CD14-positive monocyte (primary cell): ENCODE measurements at regions not wholly inside any gene's neighbourhood (a gene's known extent, or its start where the extent isn't known, plus 50 kb on each side); places are given as distances from the start of the nearest gene placed in this dataset.

Source experiments
- DNase-seq, 3 donors: peaks; one replicate each; pipeline ENCODE4 v3.0.0-alpha.2; 2011 to 2022
- H2AFZ ChIP-seq: 2 replicates; pipeline ENCODE4 v1.6.0; 2012; ENCODE audit warnings: mild to moderate bottlenecking, low read depth, low read length, inconsistent platforms; ENCODE audit not compliant: insufficient read depth, poor library complexity, severe bottlenecking
- H3K27ac ChIP-seq, 2 donors: 1 replicate in 1 of 2; 2 replicates in 1 of 2; pipeline ENCODE4 v1.5.1; 2012 to 2013; ENCODE audit warnings: low read length in 2 of 2, control low read depth in 1 of 2, inconsistent platforms in 1 of 2, low read depth in 1 of 2, mild to moderate bottlenecking in 1 of 2
- H3K27me3 ChIP-seq, 2 donors: one replicate each; pipeline versions ENCODE4 v1.6.0 to v1.6.1; 2011 to 2013; ENCODE audit warnings: low read length in 2 of 2; ENCODE audit not compliant: control insufficient read depth in 2 of 2, insufficient read depth in 2 of 2
- H3K36me3 ChIP-seq, 2 donors: replicated peaks in 1 of 2; 1 replicate in 1 of 2; 2 replicates in 1 of 2; pipeline versions ENCODE4 v1.5.1 to v1.6.1; 2012 to 2013; ENCODE audit warnings: low read length in 2 of 2, control low read depth in 1 of 2, inconsistent platforms in 1 of 2, mild to moderate bottlenecking in 1 of 2; ENCODE audit not compliant: insufficient read depth in 2 of 2, control insufficient read depth in 1 of 2
- H3K4me1 ChIP-seq, 2 donors: 1 replicate in 1 of 2; 2 replicates in 1 of 2; pipeline versions ENCODE4 v1.5.1 to v1.6.1; 2012 to 2013; ENCODE audit warnings: low read length in 2 of 2, control low read depth in 1 of 2, inconsistent platforms in 1 of 2, mild to moderate bottlenecking in 1 of 2, moderate library complexity in 1 of 2; ENCODE audit not compliant: insufficient read depth in 2 of 2, control insufficient read depth in 1 of 2
- H3K4me2 ChIP-seq: replicated peaks from 2 replicates; pipeline ENCODE3; 2012; ENCODE audit warnings: low read length, moderate library complexity, mild to moderate bottlenecking; ENCODE audit not compliant: poor library complexity, severe bottlenecking; ENCODE audit errors: extremely low read depth
- H3K4me3 ChIP-seq, 3 experiments: fragments of 200-600 bp in 1 of 3; sonication (generic) in 1 of 3; replicated peaks in 1 of 3; 1 replicate in 2 of 3; 2 replicates in 1 of 3; pipeline ENCODE4 v1.5.1; 2011 to 2013; ENCODE audit warnings: low read length in 3 of 3, mild to moderate bottlenecking in 3 of 3, control low read depth in 2 of 3, low read depth in 2 of 3, inconsistent platforms in 1 of 3, moderate library complexity in 1 of 3
- H3K79me2 ChIP-seq: 2 replicates; pipeline ENCODE4 v1.6.0; 2012; ENCODE audit warnings: mild to moderate bottlenecking, control low read depth, inconsistent platforms, low read length, moderate library complexity; ENCODE audit not compliant: insufficient read depth
- H3K9ac ChIP-seq: 2 replicates; pipeline ENCODE4 v1.6.0; 2017; ENCODE audit warnings: low read length, mild to moderate bottlenecking; ENCODE audit not compliant: insufficient read depth, poor library complexity, severe bottlenecking
- H3K9me3 ChIP-seq, 2 donors: replicated peaks in 1 of 2; 1 replicate in 1 of 2; 2 replicates in 1 of 2; pipeline versions ENCODE4 v1.5.1 to v1.6.1; 2012 to 2013; ENCODE audit warnings: low read length in 2 of 2, control low read depth in 1 of 2; ENCODE audit not compliant: control insufficient read depth in 1 of 2, insufficient read depth in 1 of 2
- H4K20me1 ChIP-seq: 2 replicates; pipeline ENCODE4 v1.6.0; 2012; ENCODE audit warnings: mild to moderate bottlenecking, low read length, control low read depth, moderate library complexity; ENCODE audit not compliant: insufficient read depth
- H3K27ac Mint-ChIP-seq, 7 donors: one replicate each; pipeline ENCODE4 v1.8.0; 2020; ENCODE audit warnings: mild to moderate bottlenecking in 7 of 7, mixed read lengths in 7 of 7, moderate library complexity in 6 of 7, inconsistent platforms in 2 of 7
- H3K27me3 Mint-ChIP-seq, 3 donors: one replicate each; pipeline ENCODE4 v1.8.0; 2021 to 2022; ENCODE audit warnings: low read depth in 3 of 3, mild to moderate bottlenecking in 3 of 3, mixed read lengths in 3 of 3, moderate library complexity in 3 of 3, inconsistent platforms in 1 of 3
- H3K36me3 Mint-ChIP-seq, 2 donors: one replicate each; pipeline ENCODE4 v1.8.0; 2020; ENCODE audit warnings: mixed read lengths in 2 of 2, inconsistent platforms in 1 of 2, mild to moderate bottlenecking in 1 of 2
- H3K4me1 Mint-ChIP-seq: one replicate; pipeline ENCODE4 v1.8.0; 2020; ENCODE audit warnings: mild to moderate bottlenecking, mixed read lengths
- H3K4me3 Mint-ChIP-seq, 2 donors: one replicate each; pipeline ENCODE4 v1.8.0; 2020; ENCODE audit warnings: mild to moderate bottlenecking in 2 of 2, mixed read lengths in 2 of 2, moderate library complexity in 1 of 2
- H3K9me3 Mint-ChIP-seq, 7 donors: one replicate each; pipeline ENCODE4 v1.8.0; 2020 to 2022; ENCODE audit warnings: mixed read lengths in 7 of 7, mild to moderate bottlenecking in 6 of 7, moderate library complexity in 6 of 7, inconsistent platforms in 2 of 7
- WGBS: methylation state at CpG from one replicate; pipeline ENCODE4 v1.1.5; 2013; ENCODE audit warnings: missing lambda C conversion rate; ENCODE audit not compliant: insufficient coverage; 5-methylcytosine and 5-hydroxymethylcytosine counted together
- intact Hi-C, 2 donors: fragments of 100-400 bp; cut with micrococcal nuclease; formaldehyde crosslinking; loops; one replicate each; pipeline versions ENCODE4 v1.15.0 to v1.15.1; 2023
- TF ChIP-seq, protein P1 (sequence below): fragments of 200-600 bp; IDR thresholded peaks from one replicate; pipeline ENCODE4 v1.8.0; 2022; ENCODE audit warnings: antibody characterized with exemption, mild to moderate bottlenecking

DNA sequence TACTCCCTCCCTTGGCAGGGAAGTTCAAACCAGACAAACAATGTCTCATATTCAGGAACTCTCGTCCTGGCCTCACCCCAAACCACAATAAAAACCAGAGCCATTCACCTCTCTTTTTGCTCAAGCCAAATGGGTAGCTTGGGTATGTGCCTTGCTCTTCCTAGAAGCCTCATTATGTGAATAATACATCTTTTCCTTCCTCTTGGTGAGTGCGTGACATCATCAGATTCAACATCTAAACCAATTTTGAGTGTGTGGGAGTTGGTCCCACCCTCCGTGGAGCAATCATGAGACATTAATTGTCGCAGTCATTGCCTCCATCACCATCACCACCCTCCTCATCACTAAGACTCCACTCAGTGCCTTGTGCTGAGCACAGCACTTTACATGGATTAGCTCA, 482.9 kb downstream of the PTPRU start:
- TF ChIP-seq, protein P1, sequence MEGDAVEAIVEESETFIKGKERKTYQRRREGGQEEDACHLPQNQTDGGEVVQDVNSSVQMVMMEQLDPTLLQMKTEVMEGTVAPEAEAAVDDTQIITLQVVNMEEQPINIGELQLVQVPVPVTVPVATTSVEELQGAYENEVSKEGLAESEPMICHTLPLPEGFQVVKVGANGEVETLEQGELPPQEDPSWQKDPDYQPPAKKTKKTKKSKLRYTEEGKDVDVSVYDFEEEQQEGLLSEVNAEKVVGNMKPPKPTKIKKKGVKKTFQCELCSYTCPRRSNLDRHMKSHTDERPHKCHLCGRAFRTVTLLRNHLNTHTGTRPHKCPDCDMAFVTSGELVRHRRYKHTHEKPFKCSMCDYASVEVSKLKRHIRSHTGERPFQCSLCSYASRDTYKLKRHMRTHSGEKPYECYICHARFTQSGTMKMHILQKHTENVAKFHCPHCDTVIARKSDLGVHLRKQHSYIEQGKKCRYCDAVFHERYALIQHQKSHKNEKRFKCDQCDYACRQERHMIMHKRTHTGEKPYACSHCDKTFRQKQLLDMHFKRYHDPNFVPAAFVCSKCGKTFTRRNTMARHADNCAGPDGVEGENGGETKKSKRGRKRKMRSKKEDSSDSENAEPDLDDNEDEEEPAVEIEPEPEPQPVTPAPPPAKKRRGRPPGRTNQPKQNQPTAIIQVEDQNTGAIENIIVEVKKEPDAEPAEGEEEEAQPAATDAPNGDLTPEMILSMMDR = no peak
- Mint-ChIP-seq H3K4me1 (peaks cover 15% of the 10 kb centered on the region), H3K9me3 (peaks cover 21 to 47% (median 37%) of the 10 kb centered on the region in 7 donors), H3K4me3 (no peak overlapping the region), H3K36me3 (no peaks in the 10 kb centered on the region), H3K27ac (no peak overlapping the region), H3K27me3 (peaks cover 0 to 10% (median 1%) of the 10 kb centered on the region in 3 donors)
- no peak overlapping the region for H2AFZ ChIP-seq
- peaks cover 9% of the 10 kb centered on the region in 2 donors for H3K4me1 ChIP-seq
- H3K9me3 ChIP-seq = peaks cover 25 to 47% of the 10 kb centered on the region in 2 donors
- H3K4me2 ChIP-seq = no peak overlapping the region
- intact Hi-C loops = no loop called here
- no peaks in the 10 kb centered on the region for H4K20me1 ChIP-seq
- no peaks in the 10 kb centered on the region for H3K27me3 ChIP-seq
- H3K27ac ChIP-seq = no peak overlapping the region
- H3K4me3 ChIP-seq = no peak overlapping the region
- H3K9ac ChIP-seq = no peak overlapping the region
- no peaks in the 10 kb centered on the region for H3K36me3 ChIP-seq
- no peaks in the 10 kb centered on the region for H3K79me2 ChIP-seq
- DNase-seq = no peak
- WGBS = 0% methylated on average over 1 of the region's 4 CpGs

DNA sequence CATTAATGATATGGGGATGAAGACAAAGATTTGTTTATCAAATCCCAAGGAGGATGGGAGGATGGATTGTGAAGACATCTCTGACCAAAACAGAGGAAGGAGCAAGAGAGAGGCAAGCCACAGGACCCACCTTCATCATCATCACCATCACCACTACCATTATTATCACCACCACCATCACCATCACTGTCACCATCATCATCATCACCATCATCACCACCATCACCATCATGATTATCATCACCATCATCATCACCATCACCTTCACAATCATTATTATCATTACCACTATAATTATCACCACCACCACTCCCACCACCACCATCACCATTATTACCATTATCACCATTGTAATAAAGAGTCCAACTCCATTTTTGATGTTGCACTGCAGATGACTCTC, 482.5 kb downstream of the PTPRU start:
- Mint-ChIP-seq H3K9me3 (peaks cover 19 to 44% (median 37%) of the 10 kb centered on the region in 7 donors), H3K27ac (no peak overlapping the region), H3K4me1 (peaks cover 20% of the 10 kb centered on the region), H3K27me3 (peaks cover 0 to 9% (median 1%) of the 10 kb centered on the region in 3 donors), H3K36me3 (no peaks in the 10 kb centered on the region), H3K4me3 (no peak overlapping the region)
- no peaks in the 10 kb centered on the region for H3K79me2 ChIP-seq
- TF ChIP-seq, protein P1 = no peak
- H3K9ac ChIP-seq = no peak overlapping the region
- no peak overlapping the region for H3K4me3 ChIP-seq
- no peak overlapping the region for H3K4me2 ChIP-seq
- H3K36me3 ChIP-seq = no peaks in the 10 kb centered on the region
- no peaks in the 10 kb centered on the region for H4K20me1 ChIP-seq
- no peak overlapping the region for H3K27ac ChIP-seq
- H3K4me1 ChIP-seq = peaks cover 11 to 13% of the 10 kb centered on the region in 2 donors
- peaks cover 24 to 42% of the 10 kb centered on the region in 2 donors for H3K9me3 ChIP-seq
- no peaks in the 10 kb centered on the region for H3K27me3 ChIP-seq
- no peak overlapping the region for H2AFZ ChIP-seq
- DNase-seq = no peak
- intact Hi-C loops = no loop called here
